Left colon (tissue), 2 donors: ENCODE measurements at regions not wholly inside any gene's neighbourhood (a gene's known extent, or its start where the extent isn't known, plus 50 kb on each side); places are given as distances from the start of the nearest gene placed in this dataset.
"Not testable (repeated sequence)": the region's sequence is repeated elsewhere in the genome, so short reads cannot be mapped to it uniquely, and the experiment has no call there.

Experiments
- ATAC-seq: fragments of 200-7000 bp; cut with Tn5 transposase; one replicate; pipeline ENCODE4 v1.9.1; 2020; ENCODE audit warnings: mild to moderate bottlenecking, moderate library complexity
- DNase-seq, 2 donors: peaks; one replicate each; pipeline ENCODE4 v3.0.0-alpha.2; 2020
- intact Hi-C, 2 donors: fragments of 100-400 bp; cut with DNase I in 1 of 2; cut with micrococcal nuclease in 1 of 2; formaldehyde crosslinking; loops; one replicate each; pipeline versions ENCODE4 v1.11.2 to v1.14.0; 2022; cut with DNase I, micrococcal nuclease
- donor health status: DM: no; HTN: no; CAD: no.
- donor health status: DM: yes; HTN: yes; CAD: no.

GRCh38 chr5:87776785-87777184, 364.1 kb upstream of the CCNH start:
- ATAC-seq: no peak
- intact Hi-C loops: loop anchor here in 1 of 2 donors (5.0 kb wide), 1 partner anchor 916 kb away; no protein-coding TSS in a partner anchor
- no peak for DNase-seq

- intact Hi-C loops: loop anchor here in 1 of 2 donors (5.0 kb wide), 1 partner anchor 916 kb away; no protein-coding TSS in a partner anchor
- ATAC-seq, DNase-seq: not testable (repeated sequence)
Observed at GRCh38 chr5:87776302-87776701, 363.6 kb upstream of the CCNH start.

- DNase-seq (no peak), ATAC-seq (no peak)
- intact Hi-C loops: loop anchor here in 1 of 2 donors (5.0 kb wide), 1 partner anchor 917 kb away; no protein-coding TSS in a partner anchor
Observed at GRCh38 chr5:87775228-87775627, 362.5 kb upstream of the CCNH start.

- intact Hi-C loops: loop anchor here in 1 of 2 donors (5.0 kb wide), 1 partner anchor 917 kb away; no protein-coding TSS in a partner anchor
- DNase-seq: no peak
- no peak for ATAC-seq
Observed at GRCh38 chr5:87774804-87775203, 362.1 kb upstream of the CCNH start.

GRCh38 chr5:87770601-87771121, 357.9 kb upstream of the CCNH start:
- ATAC-seq: no peak
- intact Hi-C loops: no loop called here
- DNase-seq: no peak

GRCh38 chr5:87770016-87770570, 357.4 kb upstream of the CCNH start:
- no peak for ATAC-seq
- intact Hi-C loops: no loop called here
- DNase-seq: no peak

- no peak for ATAC-seq
- intact Hi-C loops: no loop called here
- DNase-seq: no peak
Observed at GRCh38 chr5:87769157-87769556, 356.4 kb upstream of the CCNH start.

GRCh38 chr5:87768190-87768589, 355.5 kb upstream of the CCNH start:
- intact Hi-C loops: no loop called here
- no peak for ATAC-seq
- no peak for DNase-seq

GRCh38 chr5:87765009-87765408, 352.3 kb upstream of the CCNH start:
- intact Hi-C loops: no loop called here
- DNase-seq (no peak), ATAC-seq (no peak)

- no peak for ATAC-seq
- no peak for DNase-seq
- intact Hi-C loops: no loop called here
Observed at GRCh38 chr5:87762631-87763030, 349.9 kb upstream of the CCNH start.

- intact Hi-C loops: no loop called here
- ATAC-seq (no peak), DNase-seq (no peak)
Observed at GRCh38 chr5:87756951-87757350, 344.2 kb upstream of the CCNH start.

- intact Hi-C loops: no loop called here
- no peak for ATAC-seq
- no peak for DNase-seq
Observed at GRCh38 chr5:87755360-87755759, 342.6 kb upstream of the CCNH start.

- no peak for DNase-seq
- ATAC-seq: no peak
- intact Hi-C loops: no loop called here
Observed at GRCh38 chr5:87754009-87754757, 341.5 kb upstream of the CCNH start.

- DNase-seq: no peak
- no peak for ATAC-seq
- intact Hi-C loops: no loop called here
Observed at GRCh38 chr5:87752362-87752761, 339.6 kb upstream of the CCNH start.

GRCh38 chr5:87751824-87752223, 339.1 kb upstream of the CCNH start:
- DNase-seq (no peak), ATAC-seq (no peak)
- intact Hi-C loops: no loop called here

GRCh38 chr5:87746891-87747377, 334.2 kb upstream of the CCNH start:
- intact Hi-C loops: no loop called here
- DNase-seq (no peak), ATAC-seq (no peak)

GRCh38 chr5:87746341-87746740, 333.6 kb upstream of the CCNH start:
- intact Hi-C loops: no loop called here
- ATAC-seq: no peak
- no peak for DNase-seq

GRCh38 chr5:87741881-87742280, 329.2 kb upstream of the CCNH start:
- ATAC-seq (no peak), DNase-seq (no peak)
- intact Hi-C loops: no loop called here

- intact Hi-C loops: no loop called here
- DNase-seq (no peak), ATAC-seq (no peak)
Observed at GRCh38 chr5:87735923-87736322, 323.2 kb upstream of the CCNH start.

GRCh38 chr5:87733897-87734296, 321.2 kb upstream of the CCNH start:
- no peak for ATAC-seq
- intact Hi-C loops: no loop called here
- DNase-seq: no peak
